DND-41 (cell line): ENCODE measurements at regions not wholly inside any gene's neighbourhood (a gene's known extent, or its start where the extent isn't known, plus 50 kb on each side); places are given as distances from the start of the nearest gene placed in this dataset.

Experiments used
- ATAC-seq: fragments of 200-7000 bp; cut with Tn5 transposase; 3 replicates; pipeline ENCODE4 v1.9.1; 2021; ENCODE audit warnings: low read depth; ENCODE audit not compliant: insufficient read depth
- DNase-seq: peaks from one replicate; pipeline ENCODE4 v3.0.0-alpha.2; 2020
- H2AFZ ChIP-seq: 2 replicates; pipeline ENCODE4 v1.6.0; 2012; ENCODE audit warnings: low read depth, low read length
- H3K27ac ChIP-seq: 2 replicates; pipeline ENCODE4 v1.5.1; 2012; ENCODE audit warnings: low read length, inconsistent platforms
- H3K27me3 ChIP-seq: fragments of 200-600 bp; sonication (generic); 2 replicates; pipeline ENCODE4 v1.6.0; 2012; ENCODE audit warnings: low read length, mild to moderate bottlenecking, inconsistent platforms; ENCODE audit not compliant: insufficient read depth, poor library complexity
- H3K36me3 ChIP-seq: 2 replicates; pipeline ENCODE4 v1.5.1; 2012; ENCODE audit warnings: low read length, inconsistent platforms; ENCODE audit not compliant: insufficient read depth
- H3K4me1 ChIP-seq: 2 replicates; pipeline ENCODE4 v1.5.1; 2012; ENCODE audit warnings: mild to moderate bottlenecking, low read length; ENCODE audit not compliant: insufficient read depth
- H3K4me2 ChIP-seq: 2 replicates; pipeline ENCODE4 v1.6.0; 2012; ENCODE audit warnings: mild to moderate bottlenecking, moderate library complexity, low read length, inconsistent platforms; ENCODE audit not compliant: insufficient read depth
- H3K4me3 ChIP-seq, 2 experiments: fragments of 200-600 bp in 1 of 2; shearing (Covaris generic) in 1 of 2; 2 replicates each; pipeline ENCODE4 v1.5.1; 2012 to 2016; ENCODE audit warnings: inconsistent platforms in 2 of 2, low read length in 2 of 2, mild to moderate bottlenecking in 2 of 2, low read depth in 1 of 2, moderate library complexity in 1 of 2
- H3K79me2 ChIP-seq: 2 replicates; pipeline ENCODE4 v1.6.0; 2012; ENCODE audit warnings: low read length, inconsistent platforms; ENCODE audit not compliant: insufficient read depth
- H3K9ac ChIP-seq: 2 replicates; pipeline ENCODE4 v1.6.0; 2012; ENCODE audit warnings: low read depth, mild to moderate bottlenecking, inconsistent platforms, low read length, moderate library complexity
- H3K9me3 ChIP-seq: 2 replicates; pipeline ENCODE4 v1.5.1; 2012; ENCODE audit warnings: low read length, moderate library complexity, mild to moderate bottlenecking, inconsistent platforms; ENCODE audit not compliant: insufficient read depth, severe bottlenecking
- H4K20me1 ChIP-seq: 2 replicates; pipeline ENCODE4 v1.6.0; 2012; ENCODE audit warnings: low read length; ENCODE audit not compliant: insufficient read depth
- CTCF ChIP-seq: IDR thresholded peaks from 2 replicates; pipeline ENCODE4 v1.5.1; 2012; ENCODE audit warnings: borderline replicate concordance, low read length, moderate library complexity, mild to moderate bottlenecking; ENCODE audit not compliant: poor library complexity, severe bottlenecking; ENCODE audit errors: extremely low read depth
- EZH2 ChIP-seq: IDR thresholded peaks from 3 replicates; pipeline ENCODE4 v1.6.1; 2012; ENCODE audit warnings: borderline replicate concordance, low read depth, mild to moderate bottlenecking, moderate library complexity, low read length, inconsistent platforms; ENCODE audit not compliant: severe bottlenecking

- Histone ChIP-seq H3K4me3 (no peak overlapping the region), H3K27ac (no peak overlapping the region), H3K79me2 (no peaks in the 10 kb centered on the region), H3K36me3 (no peaks in the 10 kb centered on the region), H3K27me3 (no peaks in the 10 kb centered on the region), H2AFZ (no peak overlapping the region), H4K20me1 (no peaks in the 10 kb centered on the region), H3K9me3 (no peaks in the 10 kb centered on the region), H3K9ac (no peak overlapping the region), H3K4me1 (no peaks in the 10 kb centered on the region), H3K4me2 (no peak overlapping the region)
- DNase-seq = no peak
- no peak for ATAC-seq
- TF ChIP-seq EZH2 (no peak), CTCF (no peak)
These were observed 431.3 kb downstream of the FRK start for GRCh38 chr6:115629415-115629814.

- Histone ChIP-seq H3K9ac (no peak overlapping the region), H3K27ac (no peak overlapping the region), H3K27me3 (no peaks in the 10 kb centered on the region), H3K4me3 (no peak overlapping the region), H2AFZ (no peak overlapping the region), H3K79me2 (no peaks in the 10 kb centered on the region), H3K36me3 (no peaks in the 10 kb centered on the region), H3K4me2 (no peak overlapping the region), H3K4me1 (no peaks in the 10 kb centered on the region), H4K20me1 (no peaks in the 10 kb centered on the region), H3K9me3 (no peaks in the 10 kb centered on the region)
- no peak for ATAC-seq
- DNase-seq = no peak
- TF ChIP-seq CTCF (no peak), EZH2 (no peak)
These were observed 442.4 kb downstream of the FRK start for GRCh38 chr6:115618256-115618655.

- DNase-seq (no peak), ATAC-seq (no peak)
- H3K36me3 ChIP-seq = no peaks in the 10 kb centered on the region
- TF ChIP-seq EZH2 = no peak
- no peak for TF ChIP-seq CTCF
- no peak overlapping the region for H3K9ac ChIP-seq
- H2AFZ ChIP-seq = no peak overlapping the region
- no peaks in the 10 kb centered on the region for H3K27me3 ChIP-seq
- H3K4me2 ChIP-seq = no peak overlapping the region
- H3K9me3 ChIP-seq = no peaks in the 10 kb centered on the region
- H3K4me1 ChIP-seq = no peaks in the 10 kb centered on the region
- H3K79me2 ChIP-seq = no peaks in the 10 kb centered on the region
- H3K27ac ChIP-seq = no peak overlapping the region
- no peaks in the 10 kb centered on the region for H4K20me1 ChIP-seq
- no peak overlapping the region for H3K4me3 ChIP-seq
These were observed 443.7 kb downstream of the FRK start for GRCh38 chr6:115617031-115617430.

GRCh38 chr6:115613488-115613887 lies 447.2 kb downstream of the FRK start:
- no peaks in the 10 kb centered on the region for H4K20me1 ChIP-seq
- no peak overlapping the region for H3K4me2 ChIP-seq
- no peak overlapping the region for H3K4me3 ChIP-seq
- TF ChIP-seq CTCF = no peak
- TF ChIP-seq EZH2 = no peak
- DNase-seq (no peak), ATAC-seq (no peak)
- no peaks in the 10 kb centered on the region for H3K79me2 ChIP-seq
- H3K9me3 ChIP-seq = no peaks in the 10 kb centered on the region
- H3K27ac ChIP-seq = no peak overlapping the region
- no peaks in the 10 kb centered on the region for H3K36me3 ChIP-seq
- H3K9ac ChIP-seq = no peak overlapping the region
- H3K27me3 ChIP-seq = no peaks in the 10 kb centered on the region
- H2AFZ ChIP-seq = no peak overlapping the region
- no peaks in the 10 kb centered on the region for H3K4me1 ChIP-seq
